ENCODE measurements at regions not wholly inside any gene's neighbourhood (a gene's known extent, or its start where the extent isn't known, plus 50 kb on each side); places are given as distances from the start of the nearest gene placed in this dataset.
A peak's percentile ranks its signal among the peaks of the same experiment; 100 is the strongest.

DNA sequence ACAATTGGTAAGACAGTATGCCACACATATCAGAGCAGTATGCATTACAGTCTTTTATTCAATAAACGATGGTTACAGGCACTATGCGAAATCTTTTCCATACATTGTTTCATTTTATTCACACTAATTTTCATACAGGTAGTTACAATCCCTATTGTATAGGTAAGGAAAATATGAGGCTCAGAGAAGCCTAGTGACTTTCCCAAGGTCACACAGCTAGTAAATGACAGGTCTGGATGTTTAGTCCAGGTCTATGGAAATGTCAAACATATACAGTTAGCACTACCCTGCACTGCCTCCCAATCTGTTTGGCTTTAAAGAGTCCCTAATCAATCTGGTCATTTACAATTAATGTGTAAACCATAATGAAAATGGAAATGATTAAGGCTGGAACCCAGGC is 372.2 kb downstream of the MTX2 start:
- Histone ChIP-seq H3K23ac (ENCODE audit: low read length in 2 of 2) (no peak overlapping the region), H3K27ac (ENCODE audit: low read length, poor library complexity, severe bottlenecking) (peak overlapping the region; percentile 71), H4K8ac (ENCODE audit: low read length) (no peak overlapping the region), H4K91ac (ENCODE audit: low read length) (no peak overlapping the region), H2BK15ac (ENCODE audit: low read depth, poor library complexity, severe bottlenecking) (no peak overlapping the region), H3K14ac (ENCODE audit: low read length in 2 of 2) (no peak overlapping the region), H3K4me2 (ENCODE audit: low read length, poor library complexity, severe bottlenecking) (no peak overlapping the region), H3K27me3 (ENCODE audit: control insufficient read depth in 1 of 2, insufficient read depth in 1 of 2, low read length in 2 of 2) (peaks cover 0 to 4% of the 10 kb centered on the region in 2 experiments), H3K18ac (ENCODE audit: low read depth in 1 of 2, low read length in 2 of 2) (no peak overlapping the region), H3K36me3 (ENCODE audit: control insufficient read depth in 1 of 2, insufficient read depth in 2 of 2, low read depth in 1 of 2, low read length in 2 of 2) (no peaks in the 10 kb centered on the region), H3K4ac (ENCODE audit: low read depth in 1 of 2, low read length in 2 of 2) (no peak overlapping the region), H2AK5ac (ENCODE audit: low read length, severe bottlenecking) (no peak overlapping the region), H3K4me1 (ENCODE audit: control insufficient read depth, insufficient read depth, low read depth, low read length) (peaks cover 3% of the 10 kb centered on the region), H3K4me3 (ENCODE audit: insufficient read depth in 1 of 2, low read depth in 1 of 2, low read length in 2 of 2) (no peak overlapping the region), H3K79me1 (replicated peaks; ENCODE audit: low read length, poor library complexity, severe bottlenecking) (no peaks in the 10 kb centered on the region), H3K9me3 (ENCODE audit: control insufficient read depth, low read length) (no peaks in the 10 kb centered on the region), H2BK5ac (ENCODE audit: low read depth, low read length, poor library complexity, severe bottlenecking) (no peak overlapping the region), H2BK12ac (ENCODE audit: low read length in 2 of 2) (no peak overlapping the region), H2BK120ac (ENCODE audit: low read depth, low read length) (no peak overlapping the region), H3K9ac (ENCODE audit: low read length) (peak overlapping the region; percentile 15), H2AFZ (ENCODE audit: low read depth, low read length) (no peak overlapping the region)
- no CpG with 5 or more reads among the region's 2 CpGs for WGBS
- DNase-seq = no peak

DNA sequence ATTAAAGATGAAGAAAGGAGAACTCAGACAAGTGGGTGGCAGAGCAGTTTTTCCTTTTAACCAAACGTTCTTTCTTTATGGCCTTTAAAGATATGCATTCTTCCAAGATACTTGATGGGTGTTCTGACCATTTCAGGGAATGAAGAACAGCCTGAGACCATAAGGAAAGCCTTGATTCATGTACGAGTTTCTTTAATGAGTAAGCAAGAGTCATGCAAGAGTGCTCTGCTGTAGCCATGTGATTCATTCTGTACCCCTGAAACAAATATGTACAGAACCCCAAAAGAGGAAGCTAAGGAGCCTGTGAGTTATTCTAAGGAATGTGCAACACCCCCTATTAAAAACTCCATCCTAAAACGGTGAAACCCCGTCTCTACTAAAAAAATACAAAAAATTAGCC is 372.8 kb downstream of the MTX2 start:
- no peaks in the 10 kb centered on the region for H3K9me3 ChIP-seq (ENCODE audit: control insufficient read depth, low read length)
- 53% methylated on average over 3 of the region's 4 CpGs for WGBS
- H2AK5ac ChIP-seq (ENCODE audit: low read length, severe bottlenecking) = no peak overlapping the region
- H3K18ac ChIP-seq (ENCODE audit: low read depth in 1 of 2, low read length in 2 of 2) = no peak overlapping the region
- peak; percentile 4 for DNase-seq
- H3K9ac ChIP-seq (ENCODE audit: low read length) = peak overlapping the region; percentile 15
- no peaks in the 10 kb centered on the region for H3K36me3 ChIP-seq (ENCODE audit: control insufficient read depth in 1 of 2, insufficient read depth in 2 of 2, low read depth in 1 of 2, low read length in 2 of 2)
- no peak overlapping the region for H2BK15ac ChIP-seq (ENCODE audit: low read depth, poor library complexity, severe bottlenecking)
- H2BK12ac ChIP-seq (ENCODE audit: low read length in 2 of 2) = no peak overlapping the region
- H4K91ac ChIP-seq (ENCODE audit: low read length) = no peak overlapping the region
- no peak overlapping the region for H3K14ac ChIP-seq (ENCODE audit: low read length in 2 of 2)
- H2BK5ac ChIP-seq (ENCODE audit: low read depth, low read length, poor library complexity, severe bottlenecking) = no peak overlapping the region
- H3K27ac ChIP-seq (ENCODE audit: low read length, poor library complexity, severe bottlenecking) = peak overlapping the region; percentile 71
- H3K79me1 ChIP-seq (replicated peaks; ENCODE audit: low read length, poor library complexity, severe bottlenecking) = no peaks in the 10 kb centered on the region
- H3K27me3 ChIP-seq (ENCODE audit: control insufficient read depth in 1 of 2, insufficient read depth in 1 of 2, low read length in 2 of 2) = peaks cover 0 to 4% of the 10 kb centered on the region in 2 experiments
- H2BK120ac ChIP-seq (ENCODE audit: low read depth, low read length) = no peak overlapping the region
- no peak overlapping the region for H3K4me3 ChIP-seq (ENCODE audit: insufficient read depth in 1 of 2, low read depth in 1 of 2, low read length in 2 of 2)
- no peak overlapping the region for H3K4me2 ChIP-seq (ENCODE audit: low read length, poor library complexity, severe bottlenecking)
- no peak overlapping the region for H2AFZ ChIP-seq (ENCODE audit: low read depth, low read length)
- H4K8ac ChIP-seq (ENCODE audit: low read length) = no peak overlapping the region
- no peak overlapping the region for H3K23ac ChIP-seq (ENCODE audit: low read length in 2 of 2)
- H3K4ac ChIP-seq (ENCODE audit: low read depth in 1 of 2, low read length in 2 of 2) = no peak overlapping the region
- H3K4me1 ChIP-seq (ENCODE audit: control insufficient read depth, insufficient read depth, low read depth, low read length) = peaks cover 3% of the 10 kb centered on the region

DNA sequence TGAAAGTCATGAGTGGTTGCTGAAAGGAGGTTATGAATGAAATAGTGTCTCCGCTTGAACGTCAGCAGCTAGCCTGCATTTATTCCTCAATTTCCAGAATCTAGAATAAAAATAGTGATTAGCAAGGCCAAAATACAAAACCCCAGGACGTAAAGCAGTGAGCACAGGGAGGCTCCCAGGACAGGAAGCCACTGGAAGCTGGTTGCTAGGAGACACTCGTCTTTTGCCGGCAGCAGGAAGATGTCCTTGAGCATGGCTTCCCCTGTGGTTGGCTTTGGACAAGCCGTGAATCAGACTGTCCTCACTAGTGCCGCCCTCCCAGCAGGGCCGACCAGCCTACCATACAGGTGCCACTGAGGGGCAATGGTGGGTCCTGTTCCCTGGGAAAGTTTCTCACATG is 374.4 kb downstream of the MTX2 start:
- Histone ChIP-seq H3K36me3 (ENCODE audit: control insufficient read depth in 1 of 2, insufficient read depth in 2 of 2, low read depth in 1 of 2, low read length in 2 of 2) (no peaks in the 10 kb centered on the region), H2BK15ac (ENCODE audit: low read depth, poor library complexity, severe bottlenecking) (no peak overlapping the region), H4K8ac (ENCODE audit: low read length) (no peak overlapping the region), H4K91ac (ENCODE audit: low read length) (no peak overlapping the region), H2AK5ac (ENCODE audit: low read length, severe bottlenecking) (no peak overlapping the region), H3K79me1 (replicated peaks; ENCODE audit: low read length, poor library complexity, severe bottlenecking) (no peaks in the 10 kb centered on the region), H2BK120ac (ENCODE audit: low read depth, low read length) (no peak overlapping the region), H3K27me3 (ENCODE audit: control insufficient read depth in 1 of 2, insufficient read depth in 1 of 2, low read length in 2 of 2) (peaks cover 0 to 4% of the 10 kb centered on the region in 2 experiments), H3K23ac (ENCODE audit: low read length in 2 of 2) (no peak overlapping the region), H3K9me3 (ENCODE audit: control insufficient read depth, low read length) (no peaks in the 10 kb centered on the region), H2BK12ac (ENCODE audit: low read length in 2 of 2) (no peak overlapping the region), H3K27ac (ENCODE audit: low read length, poor library complexity, severe bottlenecking) (no peak overlapping the region), H3K9ac (ENCODE audit: low read length) (no peak overlapping the region), H2AFZ (ENCODE audit: low read depth, low read length) (no peak overlapping the region), H3K4me1 (ENCODE audit: control insufficient read depth, insufficient read depth, low read depth, low read length) (peaks cover 3% of the 10 kb centered on the region), H3K4me3 (ENCODE audit: insufficient read depth in 1 of 2, low read depth in 1 of 2, low read length in 2 of 2) (no peak overlapping the region), H3K14ac (ENCODE audit: low read length in 2 of 2) (no peak overlapping the region), H2BK5ac (ENCODE audit: low read depth, low read length, poor library complexity, severe bottlenecking) (no peak overlapping the region), H3K4me2 (ENCODE audit: low read length, poor library complexity, severe bottlenecking) (no peak overlapping the region), H3K4ac (ENCODE audit: low read depth in 1 of 2, low read length in 2 of 2) (no peak overlapping the region), H3K18ac (ENCODE audit: low read depth in 1 of 2, low read length in 2 of 2) (no peak overlapping the region)
- peak; percentile 35 for DNase-seq
- WGBS = 29% methylated on average over 8 of the region's 8 CpGs

DNA sequence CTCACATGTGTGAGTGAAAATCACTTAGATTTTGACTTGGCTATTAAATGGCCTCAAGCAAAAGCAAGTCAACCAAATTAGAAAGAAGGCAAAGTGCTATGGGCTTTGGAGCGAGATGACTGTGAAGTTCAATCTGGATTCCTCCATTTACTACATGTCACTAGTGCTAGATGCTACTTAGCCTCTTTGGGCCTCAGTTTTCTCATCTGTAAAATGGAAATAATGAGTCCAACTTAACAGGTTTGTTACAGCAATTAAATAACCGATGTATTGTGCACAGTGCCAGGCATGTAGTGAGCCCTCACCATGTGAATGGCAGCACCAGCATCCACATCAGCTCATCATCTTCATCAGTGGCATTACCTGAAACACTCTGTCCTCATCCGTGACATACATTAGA is 376.3 kb downstream of the MTX2 start:
- H3K4me2 ChIP-seq (ENCODE audit: low read length, poor library complexity, severe bottlenecking) = no peak overlapping the region
- H2BK12ac ChIP-seq (ENCODE audit: low read length in 2 of 2) = no peak overlapping the region
- H2BK120ac ChIP-seq (ENCODE audit: low read depth, low read length) = no peak overlapping the region
- no peak overlapping the region for H3K4me3 ChIP-seq (ENCODE audit: insufficient read depth in 1 of 2, low read depth in 1 of 2, low read length in 2 of 2)
- no peaks in the 10 kb centered on the region for H3K36me3 ChIP-seq (ENCODE audit: control insufficient read depth in 1 of 2, insufficient read depth in 2 of 2, low read depth in 1 of 2, low read length in 2 of 2)
- H3K9ac ChIP-seq (ENCODE audit: low read length) = no peak overlapping the region
- no peak overlapping the region for H3K4ac ChIP-seq (ENCODE audit: low read depth in 1 of 2, low read length in 2 of 2)
- peaks cover 3% of the 10 kb centered on the region for H3K4me1 ChIP-seq (ENCODE audit: control insufficient read depth, insufficient read depth, low read depth, low read length)
- WGBS = 90% methylated on average over 2 of the region's 3 CpGs
- H2BK5ac ChIP-seq (ENCODE audit: low read depth, low read length, poor library complexity, severe bottlenecking) = no peak overlapping the region
- no peak overlapping the region for H2BK15ac ChIP-seq (ENCODE audit: low read depth, poor library complexity, severe bottlenecking)
- H3K14ac ChIP-seq (ENCODE audit: low read length in 2 of 2) = no peak overlapping the region
- no peak overlapping the region for H3K18ac ChIP-seq (ENCODE audit: low read depth in 1 of 2, low read length in 2 of 2)
- no peaks in the 10 kb centered on the region for H3K9me3 ChIP-seq (ENCODE audit: control insufficient read depth, low read length)
- H4K8ac ChIP-seq (ENCODE audit: low read length) = no peak overlapping the region
- H3K23ac ChIP-seq (ENCODE audit: low read length in 2 of 2) = no peak overlapping the region
- no peak overlapping the region for H4K91ac ChIP-seq (ENCODE audit: low read length)
- no peaks in the 10 kb centered on the region for H3K79me1 ChIP-seq (replicated peaks; ENCODE audit: low read length, poor library complexity, severe bottlenecking)
- H3K27ac ChIP-seq (ENCODE audit: low read length, poor library complexity, severe bottlenecking) = no peak overlapping the region
- peaks cover 0 to 4% of the 10 kb centered on the region in 2 experiments for H3K27me3 ChIP-seq (ENCODE audit: control insufficient read depth in 1 of 2, insufficient read depth in 1 of 2, low read length in 2 of 2)
- no peak overlapping the region for H2AFZ ChIP-seq (ENCODE audit: low read depth, low read length)
- no peak for DNase-seq
- no peak overlapping the region for H2AK5ac ChIP-seq (ENCODE audit: low read length, severe bottlenecking)
